CD4-positive, alpha-beta T cell treated with Interleukin-6 for 4 hours (primary cell): ENCODE measurements at regions not wholly inside any gene's neighbourhood (a gene's known extent, or its start where the extent isn't known, plus 50 kb on each side); places are given as distances from the start of the nearest gene placed in this dataset.

Experiments
- DNase-seq: peaks from one replicate; pipeline ENCODE4 v3.0.0-alpha.2; 2020; ENCODE audit warnings: mixed read lengths

DNA sequence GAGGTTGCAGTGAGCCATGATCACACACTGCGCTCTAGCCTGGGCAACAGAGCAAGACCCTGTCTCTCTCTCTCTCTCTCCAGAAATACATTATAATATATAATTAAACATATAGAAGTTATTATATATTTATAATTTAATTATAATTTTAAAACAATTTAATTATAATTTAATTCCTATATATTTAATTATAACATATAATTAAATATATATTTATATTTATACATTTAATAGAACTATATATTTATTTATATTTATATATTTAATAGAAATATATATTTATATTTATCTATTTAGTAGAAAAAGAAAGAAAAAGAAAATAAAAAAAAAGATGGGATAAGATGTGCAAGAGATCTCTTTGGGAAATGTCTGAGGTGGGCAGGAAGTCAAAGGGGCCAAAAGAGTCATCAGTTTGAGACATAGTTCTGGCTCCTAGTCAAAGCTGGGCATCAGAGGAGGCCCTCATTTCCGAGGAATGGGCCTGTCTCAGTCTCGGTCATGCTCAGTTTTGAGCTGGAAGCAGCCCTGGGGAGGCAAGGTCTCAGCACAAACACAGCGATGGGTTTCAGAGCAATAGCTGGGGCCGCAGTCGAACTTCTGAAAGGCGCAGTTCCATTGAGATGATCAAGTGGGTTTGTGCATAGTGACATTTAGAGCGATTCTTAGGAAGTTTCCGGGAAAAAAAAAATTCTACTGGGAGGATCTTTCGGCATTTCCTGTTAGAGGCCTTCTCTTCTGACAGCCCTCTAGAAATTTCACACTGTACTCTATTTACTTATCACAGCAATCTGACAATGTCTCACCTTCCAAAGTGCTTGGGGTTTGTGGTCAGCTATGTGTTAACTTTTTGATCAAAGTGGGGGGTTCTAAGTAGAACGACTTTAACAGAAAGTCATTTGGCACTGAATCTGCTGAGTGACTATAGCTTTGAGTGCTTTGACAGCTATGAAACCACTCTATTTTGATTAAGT lies 58.7 kb upstream of the GZMB start:
- peak; percentile 22 for DNase-seq

- DNase-seq: no peak
These were observed 56.5 kb upstream of the GZMB start for GRCh38 chr14:24690492-24690891.

GRCh38 chr14:24688030-24688658 lies 54.2 kb upstream of the GZMB start:
- no peak for DNase-seq
